GM19455 (cell line): ENCODE measurements at regions not wholly inside any gene's neighbourhood (a gene's known extent, or its start where the extent isn't known, plus 50 kb on each side); places are given as distances from the start of the nearest gene placed in this dataset.

Experiments used
- ATAC-seq: cut with Tn5 transposase; IDR thresholded peaks from one replicate; pipeline ENCODE4 v1.9.1; 2021; ENCODE audit not compliant: unreplicated experiment

DNA sequence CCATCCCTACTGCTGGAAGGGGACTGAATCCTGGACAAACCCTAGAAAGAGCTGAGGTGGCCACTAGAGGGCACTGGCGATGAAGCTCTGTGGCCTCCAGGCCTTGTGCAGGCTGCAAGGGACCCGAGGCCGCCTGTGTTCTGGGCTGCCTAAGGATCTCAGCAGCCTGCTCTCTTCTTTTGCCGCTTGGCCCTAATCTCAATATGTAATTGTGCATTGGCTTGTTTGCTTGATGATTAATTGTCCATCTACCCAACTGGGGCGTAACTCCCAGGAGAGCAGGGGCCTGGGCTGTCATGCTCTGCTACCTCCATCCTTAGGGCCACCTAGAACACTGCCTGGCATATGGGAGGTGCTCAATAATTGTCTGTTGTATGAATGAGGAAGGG lies 73.8 kb downstream of the SYNE3 start:
- ATAC-seq: peak; percentile 86

DNA sequence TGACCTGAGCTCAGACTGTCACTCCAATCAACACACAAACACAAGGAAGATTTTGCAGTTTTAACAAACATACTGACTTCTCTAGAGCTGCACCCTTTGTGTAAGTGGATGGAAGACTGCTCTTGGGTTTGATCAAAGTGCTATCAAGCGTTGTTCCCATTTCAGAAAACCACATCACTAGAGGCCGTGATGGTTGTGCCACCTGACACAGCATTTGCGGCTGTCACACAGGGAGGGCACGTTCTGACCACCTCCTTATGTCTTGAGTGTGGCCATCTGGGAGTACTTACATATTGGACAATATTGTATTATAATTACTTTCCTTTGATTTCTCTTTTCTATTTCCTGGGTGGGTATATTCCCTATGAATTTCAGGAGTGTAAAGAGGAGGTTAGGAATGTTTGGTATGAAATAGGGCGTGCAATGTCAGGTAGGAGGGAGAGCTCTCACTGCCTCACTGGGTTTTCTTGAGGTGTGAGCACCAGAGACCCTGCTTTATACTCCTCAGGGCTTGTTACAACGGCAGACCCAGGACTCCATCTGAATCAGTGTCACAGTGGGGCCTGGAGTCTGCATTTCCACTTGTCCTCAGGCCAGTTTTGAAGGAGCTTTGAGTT lies 74.3 kb downstream of the SYNE3 start:
- no peak for ATAC-seq

DNA sequence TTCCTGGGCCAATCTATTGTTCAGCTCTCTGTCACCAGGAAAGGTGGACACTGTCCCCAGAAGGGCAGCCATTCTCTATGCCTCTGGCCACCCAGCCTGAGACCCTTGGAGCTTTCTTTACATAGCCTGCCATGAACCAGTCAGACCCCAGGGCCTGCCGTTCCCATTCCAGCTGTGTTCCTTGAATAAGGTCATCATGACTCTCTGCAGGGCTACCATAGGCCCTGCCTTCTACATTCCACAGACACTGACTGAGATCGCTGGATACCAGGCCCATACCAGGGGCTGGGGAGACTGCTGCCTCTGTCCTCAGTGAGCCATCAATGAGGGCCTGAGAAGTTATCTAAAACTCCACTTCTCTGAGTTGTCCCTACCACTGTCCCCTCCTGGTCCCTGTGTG lies 75.5 kb downstream of the SYNE3 start:
- no peak for ATAC-seq

DNA sequence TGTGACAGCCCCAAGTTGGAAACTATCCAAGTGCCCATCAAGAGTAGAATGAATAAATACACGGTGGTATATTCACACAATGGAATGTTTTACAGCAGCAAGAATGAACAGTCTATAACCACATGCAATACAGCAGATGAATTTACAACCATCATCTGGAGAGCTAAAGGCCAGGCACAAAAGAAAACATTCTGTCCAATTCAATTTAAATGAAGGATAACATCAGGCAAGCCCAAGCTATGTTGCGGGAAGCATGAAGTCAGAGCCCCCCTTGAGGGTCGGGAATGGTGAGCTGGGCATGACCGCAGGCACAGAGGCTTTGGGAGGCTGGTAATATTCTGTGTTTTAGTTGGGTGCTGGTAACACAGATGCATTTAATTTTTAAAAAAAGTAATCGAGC lies 76.0 kb downstream of the SYNE3 start:
- ATAC-seq: no peak

DNA sequence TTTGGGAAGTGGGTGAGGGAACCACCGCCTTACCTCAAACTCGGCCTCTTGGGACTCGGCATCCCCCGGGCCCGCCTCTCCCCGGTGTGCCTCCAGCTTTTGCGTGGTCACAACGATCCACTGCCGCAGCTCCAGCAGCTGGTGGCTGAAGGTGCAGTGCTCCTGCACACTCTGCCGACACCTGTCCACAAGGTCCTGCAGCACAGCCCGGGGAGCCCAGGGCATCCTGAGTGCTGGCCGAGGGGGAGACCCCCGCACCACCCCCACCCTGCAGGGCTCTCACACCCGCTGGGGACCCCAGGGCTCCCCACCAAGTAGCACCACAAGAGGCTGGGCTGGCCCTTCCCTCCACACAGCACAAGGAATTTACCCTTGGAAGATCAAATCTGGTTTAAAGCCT lies 76.6 kb downstream of the SYNE3 start:
- ATAC-seq: no peak

DNA sequence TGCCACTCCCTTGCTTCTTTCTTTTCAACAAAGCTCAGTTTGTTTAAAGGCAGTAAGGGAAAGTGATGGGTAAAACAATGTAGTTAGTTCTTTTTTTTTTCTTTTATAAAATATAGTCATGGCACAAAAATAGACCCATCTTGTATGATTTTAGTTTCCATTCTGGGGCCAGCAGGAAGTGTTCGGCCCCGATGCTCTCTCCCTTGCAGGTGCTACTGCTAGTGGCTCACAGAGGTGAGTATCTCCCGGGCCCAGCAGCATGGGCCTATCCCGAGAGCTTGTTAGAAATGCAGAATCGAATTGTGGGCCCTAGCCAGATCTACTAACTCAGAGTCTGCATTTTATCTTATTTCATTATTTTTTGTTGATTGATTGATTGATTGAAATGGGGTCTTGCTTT lies 78.7 kb downstream of the SYNE3 start:
- ATAC-seq: no peak

DNA sequence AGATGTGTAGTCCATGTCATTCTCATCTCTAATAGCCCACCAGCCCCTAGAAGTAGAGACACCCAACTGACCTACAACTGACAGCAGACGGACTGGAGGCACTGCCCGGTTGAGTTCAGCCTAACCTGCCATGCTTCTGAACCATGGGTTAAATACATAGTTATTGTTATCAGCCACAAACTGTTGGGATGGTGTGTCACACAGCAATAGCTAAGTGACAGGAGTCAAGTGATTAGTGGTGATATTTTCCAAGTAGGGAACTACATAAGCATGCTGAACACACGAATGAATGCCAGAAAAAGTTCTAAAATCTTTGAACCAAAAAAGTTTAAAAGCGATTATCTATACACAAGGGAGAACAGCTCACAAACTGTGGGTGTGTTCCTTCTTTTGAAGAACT lies 80.1 kb downstream of the SYNE3 start:
- ATAC-seq: no peak

DNA sequence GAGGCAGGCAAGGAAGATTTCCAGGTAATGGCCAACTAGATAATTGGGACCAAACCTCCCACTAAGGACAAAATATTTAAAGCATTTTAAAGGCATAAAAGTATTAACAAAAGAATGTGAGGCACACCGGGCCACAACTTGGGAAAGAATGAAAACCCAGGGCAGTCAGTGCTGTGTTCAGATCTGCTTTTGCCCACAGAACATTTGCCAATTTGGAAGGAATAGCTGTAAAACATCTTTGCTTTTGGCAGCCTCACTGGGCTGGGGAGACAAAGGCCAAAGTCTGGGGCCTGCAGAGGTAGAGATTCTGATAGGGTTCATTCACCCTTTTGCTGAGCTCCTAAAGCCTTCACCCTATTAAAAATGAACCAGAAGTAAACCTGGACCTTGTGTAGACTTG lies 82.3 kb downstream of the SYNE3 start:
- no peak for ATAC-seq

DNA sequence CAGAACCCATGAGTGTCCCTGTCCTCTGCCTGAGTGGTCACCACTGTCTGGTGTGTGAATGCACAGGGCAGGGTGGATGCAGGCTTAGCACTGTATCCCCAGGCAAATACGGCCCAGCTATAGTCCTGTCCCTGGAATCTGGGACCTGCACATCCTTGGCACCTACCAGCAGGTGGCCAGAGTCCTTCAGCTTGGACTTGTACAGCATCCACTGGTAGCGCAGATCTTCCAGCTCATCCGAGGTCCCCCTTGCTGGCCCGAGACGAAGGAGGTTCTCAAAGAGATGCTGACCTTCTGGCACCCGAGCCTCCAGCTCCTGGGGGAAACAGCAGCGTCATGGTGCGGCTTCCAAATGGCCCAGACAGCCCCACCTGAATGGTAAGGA lies 83.4 kb downstream of the SYNE3 start:
- ATAC-seq: no peak

DNA sequence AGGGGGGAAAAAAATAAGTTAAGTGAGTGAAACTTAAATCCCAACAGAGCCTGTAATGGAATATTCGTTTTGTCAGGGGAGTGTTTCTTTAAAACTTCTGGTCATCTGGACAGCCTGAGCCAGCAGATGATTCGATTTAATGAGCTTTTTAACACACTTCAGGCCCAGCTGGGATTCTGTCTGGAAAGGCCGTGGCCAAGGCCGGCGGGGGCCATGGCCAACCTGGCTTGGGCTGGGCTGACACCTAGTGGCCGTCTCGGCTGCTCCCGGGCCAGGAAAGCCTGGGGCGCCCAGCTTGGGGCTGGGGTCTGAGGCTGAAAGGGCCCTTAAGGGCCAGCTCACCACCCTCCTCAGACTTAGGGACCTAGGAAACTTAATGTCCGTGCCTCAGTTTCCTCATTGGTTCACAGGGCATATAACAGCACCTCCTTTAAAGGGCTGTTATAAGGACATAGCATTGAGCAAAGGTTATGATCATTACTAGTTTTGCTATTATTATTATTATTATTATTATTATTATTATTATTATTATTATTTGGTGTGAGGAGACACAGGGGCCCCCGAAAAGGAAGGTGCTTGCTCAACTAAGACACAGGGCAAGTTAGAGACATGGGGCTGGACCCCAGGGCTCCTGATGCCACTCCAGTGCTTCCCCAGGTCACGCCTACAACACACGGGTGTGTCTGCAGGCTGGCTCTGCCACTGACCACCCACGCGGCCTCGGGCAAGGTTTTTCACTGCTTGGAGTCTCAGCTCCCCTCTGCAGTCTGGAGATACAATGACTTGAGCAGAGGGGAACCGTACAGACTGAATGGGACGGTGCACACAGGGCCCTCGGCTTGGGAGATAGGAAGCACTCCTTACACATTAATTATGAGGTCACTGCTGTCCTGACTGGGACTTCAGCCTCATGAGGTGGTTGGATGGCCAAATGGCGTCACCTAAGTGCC lies 84.0 kb downstream of the SYNE3 start:
- ATAC-seq: no peak

DNA sequence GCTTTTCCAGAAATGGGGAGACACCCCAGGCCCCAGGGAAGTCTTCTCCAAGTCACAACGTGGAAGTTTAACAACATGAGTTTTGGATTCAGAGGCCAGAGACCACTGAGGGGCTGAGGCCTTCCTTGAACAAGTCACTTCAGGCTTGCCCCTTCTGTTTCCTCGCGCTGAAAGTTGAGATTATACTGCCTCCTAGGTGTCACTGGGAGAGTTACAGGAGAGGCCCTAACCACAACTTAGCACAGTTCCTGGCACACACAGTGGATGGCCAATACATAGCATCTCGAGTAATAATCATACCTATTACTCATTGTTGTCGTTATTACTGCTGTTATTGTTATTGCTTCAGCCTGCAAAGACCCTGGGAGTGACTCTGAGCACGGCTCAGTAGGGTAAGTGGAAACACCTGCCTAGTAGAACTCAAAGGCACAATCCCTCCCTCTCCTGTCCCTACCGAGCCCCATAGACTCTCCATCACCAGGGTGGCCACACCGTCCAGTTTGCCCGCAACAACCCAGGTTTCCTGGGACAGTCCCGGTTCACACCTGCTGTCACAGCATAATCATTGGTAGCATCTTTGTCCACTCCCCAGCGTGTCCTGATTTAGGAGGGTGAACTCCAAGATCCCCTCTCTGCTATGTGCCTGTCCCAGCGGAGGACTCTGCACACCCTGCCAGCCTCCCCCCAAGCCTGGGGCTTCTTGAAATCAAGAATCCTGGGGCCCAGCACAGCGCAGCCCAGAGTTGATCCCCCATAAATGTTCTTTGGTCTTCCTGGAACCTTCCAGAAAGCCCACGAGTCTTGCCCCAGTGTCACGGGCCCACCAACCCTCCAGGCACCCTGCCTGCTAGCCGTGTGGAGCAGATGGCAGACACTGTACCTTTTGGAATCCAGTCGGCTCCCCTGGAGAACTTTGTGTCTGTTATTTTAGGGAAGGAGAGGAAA lies 85.0 kb downstream of the SYNE3 start:
- no peak for ATAC-seq

DNA sequence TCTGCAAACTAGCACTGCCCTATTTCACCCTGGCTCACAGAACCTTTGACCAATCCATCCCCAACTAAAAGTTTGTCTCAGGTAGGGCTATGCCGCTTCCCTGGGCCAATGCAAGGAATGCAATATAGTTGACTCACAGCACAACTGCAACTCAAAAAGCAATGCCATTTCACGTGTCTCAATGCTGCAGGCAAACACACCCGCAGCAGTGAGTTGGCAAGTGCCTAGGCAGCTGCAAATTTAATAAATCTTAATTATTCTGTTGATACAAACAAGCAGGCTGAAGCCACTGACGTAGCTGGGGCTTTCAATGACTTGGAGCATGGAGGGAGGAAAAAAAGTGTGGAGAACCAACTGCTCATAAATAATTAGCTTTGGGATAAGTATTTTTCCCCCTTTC lies 87.9 kb downstream of the SYNE3 start:
- no peak for ATAC-seq

DNA sequence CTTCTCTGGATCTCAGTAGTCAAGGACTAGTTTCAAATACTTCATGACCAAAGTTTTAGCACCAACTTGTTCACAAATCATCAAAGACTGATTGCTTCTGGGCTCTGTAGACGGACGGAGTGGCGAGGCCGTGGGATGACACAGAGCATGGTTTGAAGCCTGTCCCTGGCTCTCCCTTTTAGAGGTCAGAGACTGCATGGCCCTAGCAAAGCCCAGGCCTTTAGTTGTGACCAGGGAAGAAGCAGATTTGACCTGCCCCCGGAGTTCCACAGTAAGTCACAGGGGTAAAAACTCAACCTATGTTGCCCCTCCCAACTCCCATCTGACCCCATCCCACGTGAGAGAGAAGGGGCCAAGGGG lies 90.4 kb downstream of the SYNE3 start:
- ATAC-seq: no peak

DNA sequence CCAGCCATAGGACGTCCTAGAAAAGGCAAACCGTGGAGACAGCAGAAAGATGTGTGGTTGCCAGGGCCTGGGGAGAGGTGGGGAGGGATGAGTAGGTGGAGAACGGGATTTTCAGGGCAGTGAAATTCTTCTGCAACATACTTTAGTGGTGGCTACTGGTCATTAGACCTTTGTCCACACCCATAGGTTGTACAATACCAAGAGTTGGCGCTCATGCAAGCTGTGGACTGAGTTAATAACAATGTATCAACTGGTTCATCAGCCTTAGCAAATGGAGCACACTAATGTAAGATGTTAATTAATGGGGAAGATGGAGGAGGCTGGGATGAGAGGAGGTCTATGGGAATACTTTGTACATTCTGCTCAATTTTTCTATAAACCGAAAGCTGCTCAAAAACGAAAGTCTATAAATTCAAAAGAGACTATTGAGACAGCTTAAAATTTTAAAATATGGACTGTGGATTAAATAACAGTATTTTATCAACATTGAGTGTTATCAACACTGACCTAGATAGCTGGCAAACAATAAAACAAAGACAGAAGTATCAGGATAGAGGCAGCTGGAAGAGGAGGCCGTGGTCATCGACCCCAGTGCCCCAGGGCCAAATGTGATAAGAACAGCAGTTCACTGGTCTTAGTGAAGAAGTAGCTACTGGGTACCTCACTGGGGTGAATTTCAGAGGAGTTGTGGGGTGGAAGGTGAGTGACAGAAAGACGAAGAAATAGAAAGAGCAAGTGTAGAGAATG lies 90.9 kb downstream of the SYNE3 start:
- ATAC-seq: no peak

DNA sequence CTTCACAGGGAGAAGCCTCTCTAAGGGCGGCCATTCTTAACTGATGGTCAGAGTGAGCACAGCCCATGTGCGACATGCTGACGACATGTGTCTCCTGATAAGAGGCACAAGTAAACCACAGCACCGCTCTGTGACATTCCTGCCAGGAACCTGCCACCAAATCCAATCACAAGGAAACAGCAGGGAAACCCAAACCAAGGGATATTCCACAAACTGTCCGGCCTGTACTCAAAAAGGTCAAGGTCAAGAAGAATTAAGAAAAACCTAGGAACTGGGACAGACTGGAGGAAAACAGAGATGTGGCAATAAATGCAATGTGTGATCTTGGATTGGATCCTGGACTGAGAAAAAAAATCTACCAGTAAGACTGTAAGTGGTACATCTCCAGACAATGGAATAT lies 91.9 kb downstream of the SYNE3 start:
- no peak for ATAC-seq

DNA sequence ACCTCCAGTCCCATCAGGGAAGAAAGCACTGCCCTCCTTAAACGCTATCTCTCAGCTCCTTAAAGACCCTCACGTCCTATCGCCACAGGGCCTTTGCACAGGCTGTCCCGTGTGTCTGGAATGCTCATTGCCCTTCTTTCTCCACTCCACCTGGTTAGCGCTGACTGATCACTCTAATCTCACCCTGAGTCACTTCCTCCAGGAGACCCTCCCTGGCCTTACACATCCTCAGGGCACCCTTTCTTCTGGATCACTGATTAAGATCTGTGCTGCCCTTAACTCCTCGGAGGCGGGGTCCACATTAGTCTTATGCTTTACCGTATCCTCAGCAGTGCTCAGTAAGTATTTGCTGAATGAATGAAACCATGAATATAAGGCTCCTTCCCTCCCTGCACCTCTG lies 94.7 kb downstream of the SYNE3 start:
- no peak for ATAC-seq

DNA sequence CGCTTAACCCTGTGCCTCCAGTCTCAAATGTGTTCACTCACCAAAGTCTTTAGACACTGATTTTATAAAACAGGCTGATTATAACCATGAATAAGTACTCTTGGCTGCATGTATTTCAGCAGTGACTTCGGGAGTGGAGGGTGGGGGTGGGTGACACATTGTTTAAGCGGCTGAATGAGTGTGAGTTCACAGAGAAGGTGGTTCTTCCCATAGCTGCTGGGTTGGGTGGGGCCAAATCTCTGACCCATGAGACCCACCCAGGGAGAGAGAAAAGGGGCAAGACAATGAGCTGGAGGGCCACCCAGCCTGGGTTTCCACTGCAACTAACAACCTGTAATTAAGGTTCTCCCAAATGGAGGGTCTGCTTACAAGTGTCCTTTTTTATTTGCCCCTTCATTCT lies 96.4 kb downstream of the SYNE3 start:
- ATAC-seq: no peak

DNA sequence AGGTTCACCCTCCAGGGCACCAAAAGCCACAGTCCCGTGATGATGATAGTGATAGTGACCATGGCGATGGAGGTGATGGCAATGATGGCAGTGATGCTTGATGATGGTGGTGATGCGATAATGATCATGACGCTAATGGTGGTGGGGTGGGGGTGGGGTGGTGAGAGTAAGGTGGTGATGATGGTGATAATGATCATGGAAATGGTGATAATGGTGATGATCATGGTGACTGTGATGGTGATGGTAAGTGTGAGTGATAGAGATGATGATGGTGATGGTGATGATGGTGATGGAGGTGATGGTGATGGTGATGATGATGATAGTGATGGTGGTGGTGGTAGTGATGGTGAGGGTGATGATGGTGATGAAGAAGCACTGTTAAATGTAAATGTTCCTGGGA lies 96.9 kb downstream of the SYNE3 start:
- no peak for ATAC-seq

DNA sequence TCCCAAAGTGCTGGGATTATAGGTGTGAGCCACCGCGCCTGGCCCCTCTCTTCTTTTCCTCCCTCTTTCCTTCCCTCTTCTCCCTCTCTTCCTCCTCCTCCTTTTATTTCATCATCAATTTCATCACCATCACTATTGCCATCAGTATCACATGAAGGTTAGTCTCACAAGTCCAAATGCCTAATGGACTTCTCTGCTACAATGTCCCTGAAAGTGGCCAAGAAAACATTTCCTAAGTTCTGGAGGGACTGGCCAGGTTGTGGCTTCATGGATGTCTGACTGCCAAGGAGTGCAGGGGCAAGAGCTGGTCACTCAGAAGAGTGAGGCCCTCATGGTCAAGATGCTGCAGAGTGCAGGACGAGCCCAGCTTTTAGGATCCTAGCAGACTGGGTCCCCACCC lies 97.6 kb downstream of the SYNE3 start:
- no peak for ATAC-seq

DNA sequence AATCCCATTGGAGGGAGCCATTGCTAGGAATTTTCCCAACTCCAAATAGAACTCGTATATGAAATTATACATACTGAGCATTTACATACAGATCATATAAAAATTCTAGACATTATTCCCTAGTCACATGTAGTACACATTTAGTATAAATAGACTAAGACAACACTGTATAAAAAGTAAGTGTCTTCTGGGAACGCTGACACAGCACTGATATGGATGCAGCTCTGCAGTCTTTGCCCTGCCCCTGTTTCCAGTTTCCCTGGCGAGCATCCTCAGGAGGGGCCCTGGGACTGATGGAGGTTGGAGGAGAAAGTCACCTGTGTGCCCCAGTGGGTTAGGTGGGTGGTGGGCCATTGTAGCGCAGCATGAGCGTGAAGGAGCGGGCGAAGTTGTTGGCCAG lies 97.8 kb upstream of the CLMN start:
- ATAC-seq: no peak

DNA sequence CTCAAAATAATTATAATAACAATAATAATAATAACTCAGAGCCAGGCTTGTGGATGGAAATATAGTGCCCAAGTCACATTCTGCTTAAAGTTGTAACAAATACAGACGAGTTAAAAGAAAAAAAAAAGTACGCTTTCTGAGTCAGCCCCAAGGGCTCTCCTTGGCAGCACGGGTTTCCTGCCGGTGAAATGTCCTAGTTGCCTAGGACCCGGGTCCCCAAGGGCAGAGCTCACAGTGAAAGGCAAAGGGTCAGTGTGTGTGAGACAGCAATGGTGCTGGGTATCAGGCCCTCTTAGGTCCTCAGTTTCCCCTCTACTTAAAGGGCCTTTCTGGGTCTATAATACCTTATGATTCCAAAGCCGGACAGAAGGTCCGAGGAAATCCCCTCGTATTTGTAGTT lies 96.3 kb upstream of the CLMN start:
- ATAC-seq: no peak
